Testis (tissue), 2 donors: ENCODE measurements at regions not wholly inside any gene's neighbourhood (a gene's known extent, or its start where the extent isn't known, plus 50 kb on each side); places are given as distances from the start of the nearest gene placed in this dataset.

Source experiments
- POLR2A ChIP-seq: fragments of 450-650 bp; IDR thresholded peaks from one replicate; pipeline ENCODE4 v1.6.1; 2017; ENCODE audit warnings: antibody characterized with exemption, mild to moderate bottlenecking, moderate library complexity
- TF ChIP-seq, protein P1 (sequence below), 3 experiments: fragments of 450-650 bp in 2 of 3; fragments of 200-600 bp in 1 of 3; sonication (generic) in 1 of 3; IDR thresholded peaks; one replicate each; pipeline ENCODE4 v1.5.1; 2016 to 2019; ENCODE audit warnings: antibody characterized with exemption in 3 of 3, mild to moderate bottlenecking in 2 of 3, moderate library complexity in 1 of 3

GRCh38 chr20:60813066-60813465, 439.0 kb upstream of the CDH4 start:
- TF ChIP-seq, protein P1, sequence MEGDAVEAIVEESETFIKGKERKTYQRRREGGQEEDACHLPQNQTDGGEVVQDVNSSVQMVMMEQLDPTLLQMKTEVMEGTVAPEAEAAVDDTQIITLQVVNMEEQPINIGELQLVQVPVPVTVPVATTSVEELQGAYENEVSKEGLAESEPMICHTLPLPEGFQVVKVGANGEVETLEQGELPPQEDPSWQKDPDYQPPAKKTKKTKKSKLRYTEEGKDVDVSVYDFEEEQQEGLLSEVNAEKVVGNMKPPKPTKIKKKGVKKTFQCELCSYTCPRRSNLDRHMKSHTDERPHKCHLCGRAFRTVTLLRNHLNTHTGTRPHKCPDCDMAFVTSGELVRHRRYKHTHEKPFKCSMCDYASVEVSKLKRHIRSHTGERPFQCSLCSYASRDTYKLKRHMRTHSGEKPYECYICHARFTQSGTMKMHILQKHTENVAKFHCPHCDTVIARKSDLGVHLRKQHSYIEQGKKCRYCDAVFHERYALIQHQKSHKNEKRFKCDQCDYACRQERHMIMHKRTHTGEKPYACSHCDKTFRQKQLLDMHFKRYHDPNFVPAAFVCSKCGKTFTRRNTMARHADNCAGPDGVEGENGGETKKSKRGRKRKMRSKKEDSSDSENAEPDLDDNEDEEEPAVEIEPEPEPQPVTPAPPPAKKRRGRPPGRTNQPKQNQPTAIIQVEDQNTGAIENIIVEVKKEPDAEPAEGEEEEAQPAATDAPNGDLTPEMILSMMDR (IDR thresholded peaks at IDR 0.05) = no peak
- no peak for TF ChIP-seq POLR2A
